GM18520 (cell line): ENCODE measurements at regions not wholly inside any gene's neighbourhood (a gene's known extent, or its start where the extent isn't known, plus 50 kb on each side); places are given as distances from the start of the nearest gene placed in this dataset.
"Not testable (repeated sequence)": the region's sequence is repeated elsewhere in the genome, so short reads cannot be mapped to it uniquely, and the experiment has no call there.

Experiments used
- ATAC-seq: cut with Tn5 transposase; IDR thresholded peaks from one replicate; pipeline ENCODE4 v1.9.1; 2021; ENCODE audit not compliant: unreplicated experiment

DNA sequence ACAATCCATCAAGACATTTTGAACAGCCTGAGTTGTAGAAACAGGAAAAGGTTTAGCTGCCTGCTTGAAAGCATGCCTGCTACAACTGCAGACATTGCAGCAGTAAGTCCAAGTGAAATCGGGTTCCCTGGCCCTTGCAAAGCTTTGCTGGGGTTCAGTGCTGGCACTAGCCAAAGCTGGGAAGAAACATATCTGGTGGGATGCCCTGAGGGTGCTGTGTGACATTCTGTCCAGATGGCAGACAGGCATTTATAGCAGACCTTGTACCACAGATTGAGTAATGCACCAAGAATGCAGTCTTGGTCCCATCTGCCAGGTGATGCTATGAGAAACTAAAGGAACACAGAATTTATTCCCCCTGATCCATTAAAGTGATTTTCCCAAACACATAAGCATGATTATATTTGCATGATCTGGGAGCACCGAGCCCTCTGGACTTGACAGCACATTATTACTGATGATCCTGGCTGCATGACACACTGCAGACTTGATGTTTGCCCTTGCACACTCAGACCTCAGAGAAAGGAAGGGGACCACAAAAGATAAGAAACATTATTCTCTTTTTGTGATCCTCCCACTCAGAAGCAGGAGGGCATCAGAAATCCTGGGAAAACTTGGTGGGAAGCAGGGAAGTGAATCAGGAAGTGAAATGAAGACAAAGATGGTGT, 223.7 kb upstream of the FAM78B start:
- no peak for ATAC-seq

DNA sequence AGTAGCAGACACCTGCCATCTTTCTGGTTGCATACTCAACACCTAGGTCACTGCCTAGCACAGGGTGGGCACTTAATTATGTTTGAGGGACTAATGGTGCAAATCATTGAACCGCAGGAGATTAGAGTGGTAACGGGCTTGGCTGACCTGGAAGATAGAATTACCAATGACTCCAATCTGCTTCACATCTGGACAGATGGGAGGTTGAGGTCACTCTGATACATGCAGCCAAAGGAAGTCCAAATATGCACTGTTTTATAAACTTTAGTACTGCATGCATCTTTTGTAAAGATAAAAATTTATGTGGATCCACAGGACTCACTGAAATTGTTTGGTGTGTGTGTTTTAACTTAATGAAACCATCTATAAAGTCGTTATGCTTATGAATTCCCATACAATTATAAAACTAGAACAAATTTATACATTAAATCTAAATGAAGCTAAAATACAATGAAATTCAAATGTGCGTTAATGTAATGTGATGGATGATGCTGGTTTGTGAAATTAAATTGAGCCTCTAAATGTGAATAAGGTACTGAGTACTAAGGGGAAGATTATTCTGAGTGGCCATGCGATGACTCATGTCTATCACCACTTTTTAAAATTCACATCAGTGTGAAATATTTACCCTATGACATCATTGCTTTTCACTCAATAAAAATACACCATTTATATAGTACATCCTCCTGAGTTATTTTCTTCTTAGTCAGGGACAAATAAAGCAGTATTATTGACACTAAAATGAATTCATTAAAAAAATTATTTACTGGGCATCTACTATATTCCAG, 224.7 kb upstream of the FAM78B start:
- ATAC-seq, result no peak

DNA sequence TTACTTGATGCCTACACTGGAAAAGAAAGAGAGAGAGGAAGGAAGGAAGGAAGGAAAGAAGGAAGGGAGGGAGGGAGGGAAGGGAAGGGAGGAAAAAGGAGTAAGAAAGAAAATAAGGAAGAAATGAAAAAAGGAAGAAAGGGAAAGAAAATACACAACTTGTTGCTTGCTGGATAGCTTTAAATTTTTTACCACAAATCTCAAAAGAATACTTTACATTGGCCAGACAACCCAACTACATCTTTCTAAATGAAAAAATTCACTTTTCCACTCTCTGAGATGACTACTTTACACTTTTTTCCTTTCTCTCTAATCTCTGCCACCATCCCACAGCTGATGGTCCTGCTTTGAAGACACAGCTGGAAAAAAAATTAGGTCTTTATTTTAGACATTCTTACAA, 228.9 kb upstream of the FAM78B start:
- no peak for ATAC-seq

DNA sequence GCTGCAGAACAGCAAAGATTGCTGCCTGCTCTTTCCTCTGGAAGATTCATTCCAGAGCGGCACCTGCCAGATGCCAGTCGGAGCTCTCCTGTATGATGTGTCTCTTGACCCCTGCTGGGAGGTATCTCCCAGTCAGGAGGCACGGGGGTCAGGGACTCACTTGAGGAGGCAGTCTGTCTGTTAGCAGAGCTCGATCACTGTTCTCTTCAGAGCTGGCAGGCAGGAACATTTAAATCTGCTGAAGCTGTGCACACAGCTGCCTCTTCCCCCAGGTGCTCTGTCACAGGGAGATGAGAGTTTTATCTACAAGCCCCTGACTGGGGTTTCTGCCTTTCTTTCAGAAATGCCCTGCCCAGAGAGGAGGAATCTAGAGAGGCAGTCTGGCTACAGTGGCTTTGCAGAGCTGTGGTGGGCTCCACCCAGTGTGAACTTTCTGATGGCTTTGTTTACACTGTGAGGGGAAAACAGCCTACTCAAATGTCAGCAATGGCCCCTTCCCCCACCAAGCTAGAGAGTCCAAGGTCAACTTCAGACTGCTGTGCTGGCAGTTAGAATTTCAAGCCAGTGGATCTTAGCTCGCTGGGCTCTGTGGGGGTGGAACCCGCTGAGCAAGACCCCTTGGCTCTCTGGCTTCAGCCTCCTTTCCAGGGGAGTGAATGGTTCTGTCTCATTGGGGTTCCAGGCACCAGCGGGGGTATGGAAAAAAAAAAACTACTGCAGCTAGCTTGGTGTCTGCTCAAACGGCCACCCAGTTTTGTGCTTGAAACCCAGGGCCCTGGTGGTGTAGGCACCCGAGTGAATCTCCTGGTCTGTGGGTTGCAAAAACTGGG, 242.7 kb upstream of the FAM78B start:
- not testable (repeated sequence) for ATAC-seq

DNA sequence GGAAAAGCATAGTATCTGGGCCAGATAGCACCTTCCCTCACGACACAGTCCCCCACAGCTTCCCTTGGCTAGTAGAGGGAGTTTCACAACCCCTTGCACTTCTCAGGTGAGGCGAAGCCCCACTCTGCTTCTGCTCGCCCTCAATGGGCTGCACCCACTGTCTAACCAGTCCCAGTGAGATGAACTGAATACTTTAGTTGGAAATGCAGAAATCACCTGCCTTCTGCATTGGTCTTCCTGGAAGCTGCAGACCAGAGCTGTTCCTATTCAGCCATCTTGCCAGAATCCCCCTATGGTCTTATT, 243.2 kb upstream of the FAM78B start:
- ATAC-seq, result no peak

DNA sequence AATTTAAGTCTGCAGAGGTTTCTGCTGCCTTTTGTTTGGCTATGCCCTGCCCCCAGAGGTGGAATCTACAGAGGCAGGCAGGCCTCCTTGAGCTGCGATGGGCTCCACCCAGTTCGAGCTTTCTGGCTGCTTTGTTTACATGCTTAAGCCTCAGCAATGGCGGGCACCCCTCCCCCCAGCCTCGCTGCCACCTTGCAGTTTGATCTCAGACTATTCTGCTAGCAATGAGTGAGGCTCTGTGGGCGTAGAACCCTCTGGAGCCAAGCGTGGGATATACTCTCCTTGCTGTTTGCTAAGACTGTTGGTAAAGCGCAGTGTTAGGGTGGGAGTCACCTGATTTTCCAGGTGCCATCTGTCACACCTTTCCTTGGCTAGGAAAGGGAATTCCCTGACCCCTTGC, 250.0 kb upstream of the FAM78B start:
- not testable (repeated sequence) for ATAC-seq

DNA sequence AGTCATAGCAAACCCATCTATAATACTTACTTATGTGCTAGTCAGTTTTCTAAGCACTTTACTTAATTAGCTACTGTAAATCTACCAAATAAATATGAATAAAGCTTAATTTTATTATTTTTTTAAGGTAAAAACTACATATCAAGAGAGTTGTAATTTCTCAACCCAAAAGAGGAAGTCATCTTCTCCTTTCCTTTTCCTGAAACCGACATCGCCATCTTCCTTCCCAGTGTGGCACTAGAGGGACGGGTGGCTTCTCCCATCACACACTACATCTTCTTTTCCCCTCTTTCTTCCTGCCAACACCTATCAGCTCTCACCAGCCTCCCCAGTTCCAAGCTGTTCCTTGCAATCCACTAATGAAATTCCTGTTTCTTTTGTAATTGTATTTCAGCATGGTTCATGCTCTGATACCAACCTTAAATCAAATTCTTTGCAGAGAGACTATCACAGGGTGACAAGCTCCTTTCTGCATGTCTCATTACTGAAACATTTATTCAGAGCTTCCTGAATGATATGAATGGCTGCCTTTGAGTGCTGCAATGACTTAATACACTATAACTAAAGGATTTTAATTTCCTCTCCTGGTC, 251.6 kb upstream of the FAM78B start:
- no peak for ATAC-seq

DNA sequence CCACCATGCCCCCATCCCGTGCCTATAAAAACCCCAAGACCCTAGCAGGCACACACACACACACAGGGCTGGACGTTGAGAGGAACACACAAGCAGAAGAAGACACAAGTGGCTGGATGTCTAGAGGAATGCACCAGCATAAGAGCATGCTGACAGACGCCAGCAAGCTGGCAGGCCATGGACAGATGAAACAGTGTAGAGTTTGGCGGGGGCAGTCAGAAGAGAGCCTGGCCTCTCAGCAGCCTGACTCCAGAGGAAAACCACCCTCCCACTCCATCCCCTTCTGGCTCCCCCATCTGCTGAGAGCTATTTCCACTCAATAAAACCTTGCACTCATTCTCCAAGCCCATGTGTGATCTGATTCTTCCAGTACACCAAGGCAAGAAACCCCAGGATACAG, 255.8 kb upstream of the FAM78B start:
- not testable (repeated sequence) for ATAC-seq

DNA sequence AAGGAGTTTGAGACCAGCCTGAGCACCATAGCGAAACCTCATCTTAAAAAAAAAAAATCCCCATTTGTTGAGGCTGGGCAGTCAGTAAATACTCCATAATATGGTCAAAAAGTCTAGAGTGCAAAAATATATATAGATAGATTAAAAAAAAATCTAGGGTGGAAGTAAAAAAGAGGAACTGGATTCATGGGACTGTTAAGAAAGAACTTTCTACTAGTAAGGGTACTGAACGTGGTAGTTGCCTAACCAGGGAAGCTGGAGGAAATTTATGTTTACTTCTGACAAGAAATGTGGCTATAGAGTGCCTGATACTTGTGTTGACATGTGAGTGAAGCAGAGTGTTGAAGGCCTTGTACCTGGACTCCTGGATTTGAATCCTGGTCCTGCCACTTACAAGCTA, 265.9 kb upstream of the FAM78B start:
- ATAC-seq, result no peak

DNA sequence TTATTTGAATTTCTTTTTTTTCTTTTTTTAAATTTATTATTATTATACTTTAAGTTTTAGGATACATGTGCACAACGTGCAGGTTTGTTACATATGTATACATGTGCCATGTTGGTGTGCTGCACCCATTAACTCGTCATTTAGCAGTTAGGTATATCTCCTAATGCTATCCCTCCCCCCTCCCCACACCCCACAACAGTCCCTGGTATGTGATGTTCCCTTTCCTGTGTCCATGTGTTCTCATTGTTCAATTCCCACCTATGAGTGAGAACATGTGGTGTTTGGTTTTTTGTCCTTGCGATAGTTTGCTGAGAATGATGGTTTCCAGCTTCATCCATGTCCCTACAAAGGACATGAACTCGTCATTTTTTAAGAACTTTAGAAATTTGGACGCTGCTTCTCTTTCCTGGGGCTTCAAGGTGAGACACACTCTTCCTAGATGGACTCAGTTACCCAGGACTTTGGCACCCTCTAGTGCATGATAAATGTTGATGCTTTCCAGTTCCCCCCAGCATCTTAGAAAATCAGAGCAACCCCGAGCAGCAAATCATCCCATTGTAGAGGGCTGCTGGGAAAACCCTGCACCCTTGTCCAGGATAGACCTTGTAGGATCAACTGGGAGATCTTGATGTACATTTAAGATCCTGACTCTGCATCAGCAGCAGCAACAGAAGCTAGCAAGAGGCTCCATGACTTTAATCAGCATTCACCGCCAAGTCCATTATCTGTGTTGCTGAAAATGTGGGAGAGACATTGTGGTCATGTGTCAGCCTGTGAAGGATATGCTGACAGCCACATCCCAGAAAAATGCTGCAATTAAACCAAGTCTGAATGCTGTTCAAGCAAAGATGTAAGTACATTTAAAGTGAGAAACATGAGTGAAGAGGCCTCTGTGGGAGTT, 266.9 kb upstream of the FAM78B start:
- not testable (repeated sequence) for ATAC-seq

DNA sequence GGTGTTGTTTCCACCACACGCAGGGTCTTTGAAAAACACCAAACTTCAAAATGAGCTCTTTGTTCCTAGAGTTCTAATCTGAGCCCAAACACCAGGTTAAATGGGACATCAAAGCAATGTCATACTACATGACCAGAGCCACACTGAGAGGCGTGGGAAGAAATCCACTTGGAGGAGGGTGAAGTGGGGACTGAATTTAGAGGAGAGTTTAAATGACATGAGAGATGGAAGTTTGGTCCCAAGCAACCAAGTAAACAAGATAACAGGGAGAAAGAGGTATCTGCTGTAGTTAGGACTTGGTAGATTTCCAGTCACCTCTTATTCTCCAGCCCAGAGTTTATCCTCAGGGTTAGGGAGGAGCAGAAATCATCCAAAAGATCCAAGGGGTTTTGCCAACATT, 290.9 kb upstream of the FAM78B start:
- ATAC-seq, result no peak

DNA sequence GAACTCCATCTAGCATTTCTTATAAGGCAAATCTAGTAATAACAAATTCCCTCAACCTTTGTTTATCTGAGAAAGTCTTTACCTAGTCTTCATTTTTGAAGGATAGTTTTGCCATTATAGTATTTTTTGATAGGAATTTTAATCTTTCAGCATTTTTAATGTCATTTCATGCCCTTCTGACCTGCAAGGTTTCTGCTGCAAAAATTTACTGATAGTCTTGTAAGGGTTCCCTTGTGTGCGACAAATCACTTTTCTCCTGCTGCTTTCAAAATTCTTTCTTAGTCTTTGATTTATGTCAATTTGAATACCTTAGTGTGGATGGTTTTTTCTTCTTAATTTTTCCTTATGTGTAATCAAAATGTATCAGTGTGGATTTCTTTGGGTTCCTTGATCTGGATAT, 297.5 kb upstream of the FAM78B start:
- ATAC-seq, result no peak

DNA sequence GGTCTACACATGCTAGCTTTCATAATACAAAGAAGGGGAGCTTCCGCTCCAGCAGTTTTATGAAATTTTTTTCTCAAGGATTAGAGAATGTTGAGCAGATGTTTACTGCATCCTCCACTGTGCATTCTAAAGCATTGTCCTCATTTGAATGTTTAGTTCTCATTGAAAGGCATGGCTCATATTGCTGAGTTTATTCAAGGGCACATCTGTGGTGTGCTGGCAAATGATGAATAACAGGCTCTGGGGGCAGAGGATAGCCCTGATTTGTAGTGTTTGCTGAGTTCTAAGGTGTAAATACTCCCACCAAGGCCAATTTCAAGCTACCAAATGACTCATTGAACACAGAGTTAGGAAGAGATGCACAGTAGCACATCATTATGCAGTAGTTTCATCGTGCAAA, 303.2 kb upstream of the FAM78B start:
- ATAC-seq, result no peak

DNA sequence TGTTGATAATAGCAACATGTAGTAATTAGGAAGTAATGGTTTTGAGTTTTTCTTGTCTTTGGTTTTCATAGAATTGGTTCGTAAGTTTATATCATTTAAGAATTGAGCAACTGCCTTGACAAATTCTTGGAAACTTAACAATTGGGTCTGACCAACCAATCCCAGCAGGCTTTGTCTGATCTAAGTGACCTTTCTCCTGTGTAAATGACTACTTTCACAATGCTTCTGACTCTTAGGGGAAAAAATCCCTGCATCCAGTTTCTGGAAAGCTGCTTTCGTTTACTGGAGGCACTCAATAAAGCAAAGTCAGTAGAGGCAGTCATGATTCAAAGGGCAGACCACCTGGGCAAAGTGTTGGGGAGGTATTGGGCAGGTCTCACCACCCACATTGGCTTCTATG, 303.6 kb upstream of the FAM78B start:
- no peak for ATAC-seq

DNA sequence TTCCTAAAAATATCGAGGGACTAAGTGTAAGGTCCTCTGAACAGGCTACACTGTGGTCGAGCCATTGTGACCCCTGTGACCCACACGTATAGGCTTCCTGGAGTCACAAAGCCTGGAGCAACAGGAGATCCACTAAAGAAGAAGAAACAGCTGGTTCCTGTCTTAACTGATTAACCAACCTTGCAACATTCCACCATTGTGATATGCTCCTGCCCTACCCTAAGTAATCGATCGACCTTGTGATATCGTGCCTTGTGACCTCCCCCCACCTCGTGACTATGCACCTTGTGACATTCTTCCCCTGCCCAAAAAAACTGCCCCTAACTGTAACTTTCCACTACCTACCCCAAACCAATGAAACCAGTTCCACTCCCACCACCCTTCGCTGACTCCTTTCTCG, 304.6 kb upstream of the FAM78B start:
- no peak for ATAC-seq

DNA sequence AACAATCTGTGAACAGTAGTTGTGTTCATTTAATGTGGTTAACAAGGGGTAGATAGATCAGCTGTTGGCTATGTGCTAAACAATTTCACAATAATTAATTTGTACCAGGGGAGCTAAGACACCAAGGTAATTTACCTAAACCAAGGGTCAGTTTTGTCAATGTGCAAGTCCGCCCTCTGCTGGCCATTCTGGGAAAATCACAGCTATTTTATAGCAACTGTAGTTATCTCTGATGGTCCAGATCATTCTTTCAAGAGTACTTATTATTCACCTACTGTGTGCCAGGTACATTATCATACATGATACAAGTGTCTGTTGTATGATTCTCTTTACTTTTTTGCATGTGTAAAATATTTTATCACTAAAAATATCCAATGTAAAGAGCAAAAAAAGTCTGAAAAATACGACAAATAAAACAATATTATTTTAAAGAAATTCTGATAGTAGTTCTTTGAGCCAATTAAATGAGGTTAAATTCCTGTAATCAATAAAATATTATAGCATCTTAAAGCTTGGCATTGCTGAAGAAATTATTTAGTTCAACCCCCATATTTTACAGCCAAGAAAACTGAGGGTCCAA, 312.3 kb upstream of the FAM78B start:
- peak; percentile 50 for ATAC-seq

DNA sequence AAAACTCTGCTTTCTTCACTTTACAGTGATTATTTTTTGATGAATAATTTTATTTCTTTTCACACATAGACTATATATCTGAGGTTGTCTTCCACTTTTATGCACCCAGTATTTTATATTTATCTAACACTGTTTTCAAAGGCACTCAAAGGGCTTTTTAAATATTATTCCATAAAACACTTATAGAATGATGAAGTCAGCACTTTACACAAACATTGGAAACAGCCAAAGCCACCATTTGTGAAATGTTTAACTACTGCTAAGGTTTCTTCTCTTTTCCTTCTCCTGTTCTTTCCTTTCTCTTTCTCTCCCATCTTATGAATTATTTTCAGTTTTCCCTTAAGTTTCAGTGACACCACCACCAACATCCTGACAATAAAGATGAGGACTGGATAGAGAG, 317.7 kb upstream of the FAM78B start:
- no peak for ATAC-seq

DNA sequence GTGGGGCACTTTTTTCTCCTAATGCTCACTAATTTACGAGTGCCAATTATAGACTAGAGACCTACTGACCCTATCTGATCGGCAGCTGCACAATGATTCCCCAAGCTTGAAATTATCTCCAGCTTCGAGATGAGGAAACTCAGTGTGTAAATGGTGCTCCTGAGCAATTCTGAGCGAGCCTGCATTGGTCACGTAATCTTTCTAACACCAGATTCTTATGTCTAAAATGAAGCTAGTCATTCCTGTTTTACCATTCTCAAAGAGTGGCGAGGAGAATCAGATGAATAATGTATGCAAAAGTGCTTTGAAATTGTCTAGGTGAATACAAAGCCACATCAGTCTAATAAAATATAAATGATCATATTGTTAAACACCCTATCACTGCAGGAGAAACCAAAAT, 318.1 kb upstream of the FAM78B start:
- no peak for ATAC-seq

DNA sequence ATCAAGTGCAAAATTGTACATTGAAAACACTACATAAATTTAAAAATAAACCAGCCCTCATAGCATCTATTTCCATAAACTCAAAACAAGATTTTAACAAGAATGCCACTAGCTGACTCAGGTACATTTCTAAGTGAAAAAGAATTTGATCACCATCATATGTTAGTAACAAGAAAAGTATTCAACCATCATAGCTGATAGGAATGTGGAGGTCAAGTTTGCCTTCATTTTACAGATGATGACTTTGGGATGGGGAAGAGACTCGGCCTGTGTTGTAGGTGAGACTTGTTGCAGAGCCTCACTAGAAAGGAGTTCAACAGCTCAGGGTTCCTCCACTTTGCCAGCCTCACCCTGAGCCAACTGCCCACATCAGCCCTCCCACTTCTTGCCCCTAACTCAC, 318.8 kb upstream of the FAM78B start:
- ATAC-seq, result no peak

DNA sequence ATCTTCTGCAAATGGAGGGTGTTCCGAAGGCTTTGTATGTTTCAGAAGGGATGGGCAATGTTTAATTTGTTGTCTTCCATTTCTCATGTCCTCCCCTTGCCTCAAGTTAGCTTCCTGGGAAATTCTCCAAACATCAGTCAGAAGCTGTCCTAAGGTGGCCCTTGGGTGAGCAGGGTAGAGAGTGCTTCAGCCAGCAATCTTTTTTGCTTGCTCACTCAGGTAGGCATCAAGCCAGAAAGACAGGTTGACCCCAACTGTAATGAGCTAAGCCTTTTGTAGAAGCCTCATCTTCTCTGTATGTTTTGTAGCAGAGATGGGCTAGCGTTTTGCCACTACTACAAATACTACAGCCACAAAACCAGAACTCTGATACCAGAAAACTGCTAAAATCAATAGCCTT, 321.5 kb upstream of the FAM78B start:
- ATAC-seq, result no peak

DNA sequence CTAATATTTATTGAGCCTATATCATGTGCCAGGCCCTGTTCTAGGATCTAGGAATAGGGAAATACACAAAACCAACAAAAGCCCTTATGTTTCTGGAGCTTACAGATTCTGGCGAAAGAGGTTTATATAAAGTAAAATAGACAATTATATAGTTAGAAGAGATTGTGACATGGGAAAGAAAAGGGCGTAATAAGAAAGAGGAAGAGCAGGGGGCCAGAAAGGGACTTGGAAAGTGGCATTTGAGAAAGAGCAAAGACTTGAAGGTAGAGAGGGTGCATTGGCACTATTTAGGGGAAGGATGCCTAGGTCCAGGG, 322.5 kb upstream of the FAM78B start:
- ATAC-seq, result no peak
